ENCODE measurements at regions not wholly inside any gene's neighbourhood (a gene's known extent, or its start where the extent isn't known, plus 50 kb on each side); places are given as distances from the start of the nearest gene placed in this dataset.

GRCh38 chr12:126905752-126906151 lies 1361.2 kb upstream of the TMEM132C start:
- H3K79me2 ChIP-seq (ENCODE audit: control insufficient read depth, insufficient read depth, low read length): no peaks in the 10 kb centered on the region
- DNase-seq (ENCODE audit: low read depth, low spot score) (no peak), ATAC-seq (no peak), FAIRE-seq (no peak)
- H3K9ac ChIP-seq (ENCODE audit: control insufficient read depth, insufficient read depth, low read length): no peak overlapping the region
- in situ Hi-C loops (cut with MboI) (no loop called here), intact Hi-C loops (cut with micrococcal nuclease; ENCODE audit: unreplicated experiment) (no loop called here)
- ChIA-PET RAD21 (ENCODE audit: unreplicated experiment) (no interaction called here), POLR2A (no interaction called here), SMC1A (ENCODE audit: uncharacterized antibody, unreplicated experiment) (no interaction called here), CTCF (no interaction called here)
- H4K20me1 ChIP-seq (ENCODE audit: control insufficient read depth, insufficient read depth): no peaks in the 10 kb centered on the region
- 94% methylated on average over 2 of the region's 2 CpGs for WGBS (ENCODE audit: insufficient coverage, insufficient replicate concordance, low lambda C conversion rate, missing lambda C conversion rate)
- no peak overlapping the region for H3K4me2 ChIP-seq (ENCODE audit: control insufficient read depth, insufficient read depth)
- H3K9me3 ChIP-seq (replicated peaks; ENCODE audit: control insufficient read depth, insufficient read depth, low read length): no peaks in the 10 kb centered on the region; the same call in 2 of the 3 replicates
- no peaks in the 10 kb centered on the region for H3K36me3 ChIP-seq (ENCODE audit: control insufficient read depth in 2 of 2, insufficient read depth in 2 of 2, low read length in 1 of 2)
- H3K27me3 ChIP-seq (replicated peaks in 1 of 2; ENCODE audit: control insufficient read depth in 2 of 2, insufficient read depth in 2 of 2, low read length in 1 of 2): no peaks in the 10 kb centered on the region
- no peak overlapping the region for H2AFZ ChIP-seq (ENCODE audit: control insufficient read depth, low read depth, low read length)
- no peak overlapping the region for H3K27ac ChIP-seq (ENCODE audit: control insufficient read depth, insufficient read depth)
- BruUV-seq (replicated peaks): no TSS peak
- no peaks in the 10 kb centered on the region for H3K4me1 ChIP-seq (ENCODE audit: control insufficient read depth, insufficient read depth, low read length)
- no peak overlapping the region for H3K4me3 ChIP-seq
- TF ChIP-seq MXI1 (IDR thresholded peaks at IDR 0.05; ENCODE audit: low read depth, low read length): no peak
- no peak for TF ChIP-seq CHD2 (IDR thresholded peaks at IDR 0.05; ENCODE audit: borderline replicate concordance, low read depth, low read length)
- TF ChIP-seq JUND (IDR thresholded peaks at IDR 0.05; ENCODE audit: low read depth, low read length): no peak
- no peak for TF ChIP-seq ELK1 (IDR thresholded peaks at IDR 0.05; ENCODE audit: low read depth, low read length)
- no peak for TF ChIP-seq SREBF2 (IDR thresholded peaks at IDR 0.05; ENCODE audit: low read length)
- no peak for TF ChIP-seq IRF5 (IDR thresholded peaks at IDR 0.05; ENCODE audit: borderline replicate concordance)
- no peak for TF ChIP-seq NRF1 (conservative IDR thresholded peaks at IDR 0.05; ENCODE audit: low read depth, low read length)
- TF ChIP-seq FOXK2 (IDR thresholded peaks at IDR 0.05): no peak
- TF ChIP-seq CUX1 (IDR thresholded peaks at IDR 0.05; ENCODE audit: insufficient replicate concordance, low read depth, low read length): no peak
- TF ChIP-seq ZNF687 (IDR thresholded peaks at IDR 0.05): no peak
- no peak for TF ChIP-seq HDAC6 (IDR thresholded peaks at IDR 0.05; ENCODE audit: unreplicated experiment)
- no peak for TF ChIP-seq ASH2L (IDR thresholded peaks at IDR 0.05; ENCODE audit: borderline replicate concordance, low read depth)
- TF ChIP-seq GABPA (IDR thresholded peaks at IDR 0.05; ENCODE audit: low read depth): no peak
- no peak for TF ChIP-seq NFYA (IDR thresholded peaks at IDR 0.05; ENCODE audit: borderline replicate concordance, low read depth, low read length)
